Body of pancreas (tissue), 4 donors: ENCODE measurements at regions not wholly inside any gene's neighbourhood (a gene's known extent, or its start where the extent isn't known, plus 50 kb on each side); places are given as distances from the start of the nearest gene placed in this dataset.

Experiments
- CTCF ChIP-seq, 7 experiments: fragments of 450-650 bp in 4 of 7; fragments of 200-600 bp in 3 of 7; sonication (generic) in 3 of 7; IDR thresholded peaks; one replicate each; pipeline ENCODE4 v1.5.1; 2016 to 2019; ENCODE audit warnings: antibody characterized with exemption in 7 of 7
- POLR2A ChIP-seq, 3 donors: fragments of 450-650 bp; IDR thresholded peaks; one replicate each; pipeline ENCODE4 v1.6.1; 2016; ENCODE audit warnings: antibody characterized with exemption in 3 of 3, mild to moderate bottlenecking in 2 of 3

GRCh38 chr4:60981534-60981933, 218.6 kb upstream of the ADGRL3 start:
- TF ChIP-seq POLR2A (IDR thresholded peaks at IDR 0.05) (no peak), CTCF (IDR thresholded peaks at IDR 0.05) (no peak)
